HuH-7 (cell line): ENCODE measurements at regions not wholly inside any gene's neighbourhood (a gene's known extent, or its start where the extent isn't known, plus 50 kb on each side); places are given as distances from the start of the nearest gene placed in this dataset.
"Not testable (repeated sequence)": the region's sequence is repeated elsewhere in the genome, so short reads cannot be mapped to it uniquely, and the experiment has no call there.

ENCODE experiments used
- DNase-seq: peaks from one replicate; pipeline ENCODE4 v3.0.0; 2011; ENCODE audit warnings: low spot score

- DNase-seq, result no peak
These were observed 499.6 kb upstream of the RAB6C start for GRCh38 chr2:129479892-129480291.

GRCh38 chr2:129480790-129481189, 498.7 kb upstream of the RAB6C start:
- DNase-seq, result no peak

- no peak for DNase-seq
These were observed 497.9 kb upstream of the RAB6C start for GRCh38 chr2:129481306-129482219.

DNA sequence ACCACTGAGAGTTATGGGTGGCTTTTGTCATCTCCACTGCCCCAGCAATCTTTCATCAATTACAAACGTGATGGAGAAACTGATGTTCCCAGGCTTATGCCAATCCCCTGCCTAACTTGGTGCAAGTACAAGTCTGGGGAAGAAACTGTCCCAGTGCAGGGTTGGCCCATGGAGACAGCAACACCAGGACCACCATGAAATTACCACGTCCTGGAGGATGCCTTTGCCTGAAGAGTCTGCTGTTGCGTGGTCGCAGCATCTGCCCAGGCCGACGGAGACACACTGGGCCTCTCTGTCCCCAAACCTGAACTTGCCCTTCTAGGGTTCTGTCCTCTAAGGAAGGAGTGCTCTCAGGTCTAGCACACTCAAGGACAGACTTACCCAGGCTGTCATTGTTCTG, 496.8 kb upstream of the RAB6C start:
- DNase-seq, result no peak

DNA sequence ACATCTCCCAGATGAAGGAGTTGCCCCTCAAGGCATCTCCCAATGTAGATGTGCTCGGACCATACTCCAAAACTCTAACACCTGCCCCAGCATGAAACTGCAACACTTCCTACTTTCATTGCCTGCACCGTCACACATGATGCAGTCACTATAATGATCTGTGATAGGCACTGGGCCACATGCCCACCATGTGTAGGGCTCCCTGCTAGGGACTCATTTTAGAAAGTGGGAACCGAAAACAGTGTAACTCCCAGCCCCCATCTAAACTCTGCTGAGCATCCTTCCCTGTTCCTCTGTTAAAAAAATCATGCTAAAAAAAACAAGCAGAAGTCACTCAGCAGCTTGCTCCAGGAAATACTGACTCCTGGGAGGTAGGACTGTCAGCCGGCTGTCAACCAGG, 496.1 kb upstream of the RAB6C start:
- no peak for DNase-seq

- DNase-seq, result no peak
These were observed 494.2 kb upstream of the RAB6C start for GRCh38 chr2:129484999-129485897.

- DNase-seq, result no peak
These were observed 491.1 kb upstream of the RAB6C start for GRCh38 chr2:129488376-129488775.

DNA sequence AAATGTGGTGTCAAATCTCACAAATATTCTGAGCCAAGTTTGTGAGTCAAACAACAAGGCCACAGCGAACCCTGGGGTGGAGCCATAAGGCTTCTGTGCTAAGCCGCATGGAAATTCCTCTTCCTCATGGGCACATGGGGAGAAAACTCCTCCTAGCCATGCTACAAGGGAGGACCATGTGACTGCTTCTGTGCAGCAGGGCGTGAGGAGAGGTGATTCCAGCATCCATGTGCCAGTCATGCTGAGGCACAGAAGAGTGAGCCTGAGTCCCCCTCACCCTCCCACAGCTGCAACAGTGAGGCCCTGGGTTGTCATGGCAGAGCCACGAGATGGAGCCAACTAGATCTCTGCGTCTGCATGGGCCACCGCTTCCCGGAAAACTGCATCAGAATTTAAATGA, 488.8 kb upstream of the RAB6C start:
- no peak for DNase-seq

DNA sequence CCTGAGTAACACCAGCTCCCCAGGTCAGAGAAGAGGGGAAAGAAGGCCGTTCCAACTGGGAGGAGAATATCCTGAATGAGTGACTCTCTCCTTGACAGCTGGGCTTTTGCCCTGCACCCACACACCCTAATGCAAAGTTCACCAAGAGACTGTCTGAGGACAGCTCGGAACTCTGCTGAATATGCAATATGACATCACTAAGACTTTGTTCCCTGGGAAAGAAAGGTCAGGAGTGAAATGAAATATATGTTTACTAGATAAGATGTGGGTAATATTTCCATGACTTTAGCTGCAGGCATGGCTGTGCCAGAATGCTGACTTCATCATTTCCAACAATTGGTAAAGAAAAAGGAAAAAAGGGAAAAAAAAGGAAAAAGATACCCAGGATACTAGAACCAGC, 488.2 kb upstream of the RAB6C start:
- DNase-seq, result no peak

DNA sequence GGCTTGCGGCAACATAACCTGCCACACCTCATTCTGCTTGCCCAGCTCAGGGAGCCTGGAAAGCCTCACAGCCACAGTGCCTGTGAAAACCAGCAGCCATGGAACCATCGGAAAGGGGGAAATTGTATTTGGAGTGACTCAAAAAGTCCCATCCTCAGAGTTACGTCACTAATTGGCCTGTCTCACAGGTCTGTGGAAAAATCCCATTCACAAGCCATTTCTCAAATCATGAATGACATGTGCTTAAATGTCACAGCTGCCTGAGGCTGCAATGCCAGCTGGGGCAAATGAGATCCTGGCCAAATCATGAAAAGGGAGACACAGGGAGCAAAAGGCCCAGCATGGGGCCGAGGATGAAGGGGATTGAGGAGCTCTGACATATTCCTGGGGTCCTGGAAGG, 486.9 kb upstream of the RAB6C start:
- no peak for DNase-seq

DNA sequence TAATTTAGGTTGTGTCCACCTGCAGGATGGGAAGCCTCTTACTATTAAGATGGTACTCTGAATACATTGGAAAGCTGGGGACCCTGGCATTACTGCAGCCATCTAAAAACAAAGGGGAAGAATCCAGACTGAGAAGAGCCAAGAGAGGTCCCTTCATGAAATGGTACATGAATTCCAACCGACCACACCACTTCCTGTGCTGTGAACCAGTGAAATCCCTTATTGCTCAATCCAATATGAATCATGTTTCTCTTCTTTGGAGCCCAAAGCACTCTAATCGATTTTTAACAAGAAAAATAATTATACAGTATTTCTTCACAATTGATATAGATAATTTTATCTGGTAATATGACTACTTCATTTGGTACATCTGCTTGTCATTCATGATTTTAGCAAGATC, 479.7 kb upstream of the RAB6C start:
- no peak for DNase-seq

DNA sequence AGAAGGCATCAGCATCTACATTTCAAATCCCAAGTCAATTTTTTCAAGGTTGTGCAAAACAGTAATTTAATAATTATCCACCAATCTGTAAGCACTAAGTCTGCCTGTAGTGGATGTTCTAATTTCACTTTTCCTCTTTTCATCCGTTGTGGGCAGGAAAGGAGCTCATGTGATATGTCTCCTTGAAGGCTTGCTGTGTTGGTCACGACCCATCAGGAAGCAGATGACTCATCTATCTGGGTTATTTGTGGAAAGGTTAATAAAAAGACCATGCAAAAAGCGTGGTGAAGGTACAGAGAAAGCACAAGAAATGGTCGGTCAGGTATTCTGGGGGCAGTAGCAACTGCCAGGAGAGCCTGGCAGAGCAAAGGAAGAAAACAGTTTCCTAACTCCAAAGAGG, 476.7 kb upstream of the RAB6C start:
- no peak for DNase-seq

- no peak for DNase-seq
These were observed 474.8 kb upstream of the RAB6C start for GRCh38 chr2:129504646-129505045.

- DNase-seq, result no peak
These were observed 460.5 kb upstream of the RAB6C start for GRCh38 chr2:129518937-129519336.

- not testable (repeated sequence) for DNase-seq
These were observed 447.3 kb upstream of the RAB6C start for GRCh38 chr2:129532158-129532557.

GRCh38 chr2:129548880-129549279, 430.6 kb upstream of the RAB6C start:
- no peak for DNase-seq

DNA sequence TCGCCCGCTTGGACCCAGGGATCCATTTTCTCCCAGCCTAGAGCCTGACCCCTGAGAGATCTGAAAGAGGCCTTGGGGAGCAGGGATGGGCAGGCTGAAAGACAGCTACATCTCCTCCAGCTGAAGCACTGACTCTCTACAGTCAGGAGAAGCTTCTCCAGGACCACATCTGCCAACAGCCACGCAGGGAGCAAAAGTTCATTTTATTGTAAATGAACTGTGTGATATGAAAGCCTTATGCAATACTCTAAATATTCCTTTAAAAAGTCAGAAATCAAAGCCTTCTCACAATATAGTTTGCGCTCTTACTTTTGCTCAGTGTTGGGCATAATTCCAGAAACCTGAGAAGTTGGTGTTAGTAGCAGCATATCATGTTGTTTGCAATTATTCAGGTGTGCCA, 428.9 kb upstream of the RAB6C start:
- DNase-seq, result no peak

DNA sequence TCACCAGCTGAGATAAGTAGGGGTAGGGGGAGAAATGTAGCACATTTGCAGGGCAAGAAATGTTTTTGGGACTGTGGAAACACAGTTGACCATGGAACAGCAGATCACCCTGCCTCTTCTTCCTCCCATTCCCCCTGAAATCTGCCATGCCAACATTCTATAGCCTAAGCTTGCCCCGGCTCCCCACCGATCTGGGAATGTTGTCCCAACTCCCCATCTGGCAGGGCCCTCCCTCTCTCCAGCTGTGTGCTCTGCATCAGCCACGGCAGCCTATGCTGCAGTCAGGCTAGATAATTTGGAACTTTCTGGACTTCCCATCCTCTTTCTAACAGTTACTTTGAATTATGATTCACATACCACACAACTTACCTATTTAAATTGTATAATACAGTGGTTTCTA, 425.1 kb upstream of the RAB6C start:
- no peak for DNase-seq

- DNase-seq, result no peak
These were observed 420.4 kb upstream of the RAB6C start for GRCh38 chr2:129559101-129559500.

- DNase-seq, result no peak
These were observed 413.8 kb upstream of the RAB6C start for GRCh38 chr2:129565551-129566109.

- DNase-seq, result not testable (repeated sequence)
These were observed 408.7 kb upstream of the RAB6C start for GRCh38 chr2:129570812-129571211.

DNA sequence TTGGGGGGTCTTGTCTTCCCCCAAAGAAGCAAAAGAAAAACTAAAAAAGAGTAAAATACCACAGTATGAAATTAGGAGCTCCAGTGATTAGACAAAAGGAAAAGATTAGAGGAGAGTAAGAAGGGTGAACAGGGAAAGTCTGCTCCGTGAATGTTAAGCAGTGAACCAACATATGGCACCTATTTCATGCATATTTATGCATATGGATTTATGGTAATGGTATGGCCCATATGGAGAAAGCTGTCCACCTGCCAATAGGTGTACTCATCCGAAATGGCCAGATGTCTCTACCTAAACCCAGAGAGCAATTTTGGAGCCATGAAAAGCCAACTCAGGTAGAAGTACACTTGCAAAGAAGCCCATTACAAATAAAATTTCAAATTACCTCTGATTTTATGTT, 404.0 kb upstream of the RAB6C start:
- no peak for DNase-seq

DNA sequence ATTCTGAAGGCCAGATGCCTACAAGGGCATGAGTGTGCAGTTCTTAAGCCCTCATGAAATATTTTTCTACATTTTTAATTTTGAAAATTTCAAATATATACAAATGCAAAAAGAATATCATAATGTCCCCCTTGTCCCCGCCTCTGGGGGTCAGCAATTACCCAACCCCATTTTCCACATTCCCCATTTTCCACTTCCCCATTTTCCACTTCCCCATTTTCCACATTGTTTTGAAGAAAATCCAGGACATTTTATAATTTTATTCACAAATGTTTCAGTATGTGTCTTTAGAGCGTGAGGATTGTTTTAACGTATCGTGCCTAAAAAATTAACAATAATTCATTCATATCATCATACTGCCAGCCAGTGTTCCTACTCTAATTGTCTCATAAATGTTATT, 403.6 kb upstream of the RAB6C start:
- DNase-seq, result no peak
